ENCODE measurements at regions not wholly inside any gene's neighbourhood (a gene's known extent, or its start where the extent isn't known, plus 50 kb on each side); places are given as distances from the start of the nearest gene placed in this dataset.

DNA sequence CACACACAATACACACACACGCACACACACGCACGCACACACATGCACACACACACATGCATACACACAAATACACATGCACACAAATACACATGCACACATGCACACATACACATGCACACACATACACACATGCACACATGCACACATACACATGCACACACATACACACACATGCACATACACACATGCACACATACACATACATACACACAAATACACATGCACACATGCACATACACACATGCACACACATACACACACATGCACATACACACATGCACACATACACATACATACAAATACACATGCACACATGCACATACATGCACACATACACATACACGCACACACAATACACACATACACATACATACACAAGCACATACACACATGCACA, 175.4 kb upstream of the RREB1 start:
- no peak for TF ChIP-seq TEAD4 (IDR thresholded peaks at IDR 0.05)
- TF ChIP-seq, protein P1, sequence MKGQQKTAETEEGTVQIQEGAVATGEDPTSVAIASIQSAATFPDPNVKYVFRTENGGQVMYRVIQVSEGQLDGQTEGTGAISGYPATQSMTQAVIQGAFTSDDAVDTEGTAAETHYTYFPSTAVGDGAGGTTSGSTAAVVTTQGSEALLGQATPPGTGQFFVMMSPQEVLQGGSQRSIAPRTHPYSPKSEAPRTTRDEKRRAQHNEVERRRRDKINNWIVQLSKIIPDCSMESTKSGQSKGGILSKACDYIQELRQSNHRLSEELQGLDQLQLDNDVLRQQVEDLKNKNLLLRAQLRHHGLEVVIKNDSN (IDR thresholded peaks at IDR 0.05): no peak
- TF ChIP-seq EP300 (IDR thresholded peaks at IDR 0.05; ENCODE audit: borderline replicate concordance): no peak
- TF ChIP-seq RAD21 (IDR thresholded peaks at IDR 0.05; ENCODE audit: low read depth): no peak
- TF ChIP-seq, protein P2, sequence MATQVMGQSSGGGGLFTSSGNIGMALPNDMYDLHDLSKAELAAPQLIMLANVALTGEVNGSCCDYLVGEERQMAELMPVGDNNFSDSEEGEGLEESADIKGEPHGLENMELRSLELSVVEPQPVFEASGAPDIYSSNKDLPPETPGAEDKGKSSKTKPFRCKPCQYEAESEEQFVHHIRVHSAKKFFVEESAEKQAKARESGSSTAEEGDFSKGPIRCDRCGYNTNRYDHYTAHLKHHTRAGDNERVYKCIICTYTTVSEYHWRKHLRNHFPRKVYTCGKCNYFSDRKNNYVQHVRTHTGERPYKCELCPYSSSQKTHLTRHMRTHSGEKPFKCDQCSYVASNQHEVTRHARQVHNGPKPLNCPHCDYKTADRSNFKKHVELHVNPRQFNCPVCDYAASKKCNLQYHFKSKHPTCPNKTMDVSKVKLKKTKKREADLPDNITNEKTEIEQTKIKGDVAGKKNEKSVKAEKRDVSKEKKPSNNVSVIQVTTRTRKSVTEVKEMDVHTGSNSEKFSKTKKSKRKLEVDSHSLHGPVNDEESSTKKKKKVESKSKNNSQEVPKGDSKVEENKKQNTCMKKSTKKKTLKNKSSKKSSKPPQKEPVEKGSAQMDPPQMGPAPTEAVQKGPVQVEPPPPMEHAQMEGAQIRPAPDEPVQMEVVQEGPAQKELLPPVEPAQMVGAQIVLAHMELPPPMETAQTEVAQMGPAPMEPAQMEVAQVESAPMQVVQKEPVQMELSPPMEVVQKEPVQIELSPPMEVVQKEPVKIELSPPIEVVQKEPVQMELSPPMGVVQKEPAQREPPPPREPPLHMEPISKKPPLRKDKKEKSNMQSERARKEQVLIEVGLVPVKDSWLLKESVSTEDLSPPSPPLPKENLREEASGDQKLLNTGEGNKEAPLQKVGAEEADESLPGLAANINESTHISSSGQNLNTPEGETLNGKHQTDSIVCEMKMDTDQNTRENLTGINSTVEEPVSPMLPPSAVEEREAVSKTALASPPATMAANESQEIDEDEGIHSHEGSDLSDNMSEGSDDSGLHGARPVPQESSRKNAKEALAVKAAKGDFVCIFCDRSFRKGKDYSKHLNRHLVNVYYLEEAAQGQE (IDR thresholded peaks at IDR 0.05; ENCODE audit: low read depth): no peak
- no peak for TF ChIP-seq TAF1 (IDR thresholded peaks at IDR 0.05; ENCODE audit: low read depth)

All from Ishikawa (cell line).